ENCODE measurements at regions not wholly inside any gene's neighbourhood (a gene's known extent, or its start where the extent isn't known, plus 50 kb on each side); places are given as distances from the start of the nearest gene placed in this dataset.
"Not testable (repeated sequence)": the region's sequence is repeated elsewhere in the genome, so short reads cannot be mapped to it uniquely, and the experiment has no call there.

GRCh38 chr1:99361406-99361805 is 97.1 kb downstream of the PLPPR4 start:
- no peak for DNase-seq

- DNase-seq: no peak
Observed at GRCh38 chr1:99363531-99363930, 99.2 kb downstream of the PLPPR4 start.

GRCh38 chr1:99365141-99365540 is 100.8 kb downstream of the PLPPR4 start:
- no peak for DNase-seq

GRCh38 chr1:99365545-99365944 is 101.3 kb downstream of the PLPPR4 start:
- DNase-seq: no peak

- no peak for DNase-seq
Observed at GRCh38 chr1:99369154-99369553, 104.9 kb downstream of the PLPPR4 start.

- DNase-seq: no peak
Observed at GRCh38 chr1:99370476-99370875, 106.2 kb downstream of the PLPPR4 start.

GRCh38 chr1:99371413-99371812 is 107.1 kb downstream of the PLPPR4 start:
- no peak for DNase-seq

GRCh38 chr1:99374109-99374508 is 109.8 kb downstream of the PLPPR4 start:
- no peak for DNase-seq

GRCh38 chr1:99374693-99375092 is 110.4 kb downstream of the PLPPR4 start:
- not testable (repeated sequence) for DNase-seq

- DNase-seq: no peak
Observed at GRCh38 chr1:99384021-99384420, 119.7 kb downstream of the PLPPR4 start.

GRCh38 chr1:99385852-99386251 is 121.6 kb downstream of the PLPPR4 start:
- DNase-seq: no peak

GRCh38 chr1:99396389-99396788 is 132.1 kb downstream of the PLPPR4 start:
- no peak for DNase-seq

- no peak for DNase-seq
Observed at GRCh38 chr1:99397029-99397428, 132.7 kb downstream of the PLPPR4 start.

- no peak for DNase-seq
Observed at GRCh38 chr1:99397863-99398262, 133.6 kb downstream of the PLPPR4 start.

- DNase-seq: not testable (repeated sequence)
Observed at GRCh38 chr1:99401556-99401955, 137.3 kb downstream of the PLPPR4 start.

GRCh38 chr1:99404399-99404798 is 140.1 kb downstream of the PLPPR4 start:
- DNase-seq: not testable (repeated sequence)

- not testable (repeated sequence) for DNase-seq
Observed at GRCh38 chr1:99405325-99405724, 141.0 kb downstream of the PLPPR4 start.

GRCh38 chr1:99407018-99407417 is 142.7 kb downstream of the PLPPR4 start:
- no peak for DNase-seq

- DNase-seq: no peak
Observed at GRCh38 chr1:99424087-99424486, 159.8 kb downstream of the PLPPR4 start.

- DNase-seq: no peak
Observed at GRCh38 chr1:99429754-99430153, 165.5 kb downstream of the PLPPR4 start.

- no peak for DNase-seq
Observed at GRCh38 chr1:99438656-99439230, 174.5 kb downstream of the PLPPR4 start.

- no peak for DNase-seq
Observed at GRCh38 chr1:99439433-99440075, 175.3 kb downstream of the PLPPR4 start.

GRCh38 chr1:99441299-99442095 is 177.2 kb downstream of the PLPPR4 start:
- no peak for DNase-seq

Measured in NCI-H1436 (cell line).